Glutamatergic neuron (in vitro differentiated cells): ENCODE measurements at regions not wholly inside any gene's neighbourhood (a gene's known extent, or its start where the extent isn't known, plus 50 kb on each side); places are given as distances from the start of the nearest gene placed in this dataset.
"Not testable (repeated sequence)": the region's sequence is repeated elsewhere in the genome, so short reads cannot be mapped to it uniquely, and the experiment has no call there.

ENCODE experiments used
- DNase-seq: peaks from one replicate; pipeline ENCODE4 v3.0.0; 2022
- H3K27ac Mint-ChIP-seq: one replicate; pipeline ENCODE4 v1.8.0; 2020; ENCODE audit warnings: mild to moderate bottlenecking, mixed read lengths, inconsistent platforms; ENCODE audit not compliant: unreplicated experiment
- H3K27me3 Mint-ChIP-seq: one replicate; pipeline ENCODE4 v1.8.0; 2020; ENCODE audit warnings: mild to moderate bottlenecking, moderate library complexity, mixed read lengths, inconsistent platforms; ENCODE audit not compliant: unreplicated experiment
- H3K36me3 Mint-ChIP-seq: one replicate; pipeline ENCODE4 v1.8.0; 2020; ENCODE audit warnings: mild to moderate bottlenecking, mixed read lengths, inconsistent platforms; ENCODE audit not compliant: unreplicated experiment
- H3K4me1 Mint-ChIP-seq: one replicate; pipeline ENCODE4 v1.8.0; 2020; ENCODE audit warnings: mild to moderate bottlenecking, low read depth, mixed read lengths, inconsistent platforms; ENCODE audit not compliant: unreplicated experiment
- H3K4me3 Mint-ChIP-seq: one replicate; pipeline ENCODE4 v1.8.0; 2020; ENCODE audit warnings: mild to moderate bottlenecking, mixed read lengths, inconsistent platforms; ENCODE audit not compliant: unreplicated experiment
- H3K9me3 Mint-ChIP-seq: one replicate; pipeline ENCODE4 v1.8.0; 2020; ENCODE audit warnings: mild to moderate bottlenecking, moderate library complexity, mixed read lengths, inconsistent platforms; ENCODE audit not compliant: unreplicated experiment
- CTCF ChIP-seq: fragments of 200-600 bp; sonication (generic); IDR thresholded peaks from one replicate; pipeline ENCODE4 v1.5.0; 2021; ENCODE audit not compliant: partially characterized antibody, unreplicated experiment

DNA sequence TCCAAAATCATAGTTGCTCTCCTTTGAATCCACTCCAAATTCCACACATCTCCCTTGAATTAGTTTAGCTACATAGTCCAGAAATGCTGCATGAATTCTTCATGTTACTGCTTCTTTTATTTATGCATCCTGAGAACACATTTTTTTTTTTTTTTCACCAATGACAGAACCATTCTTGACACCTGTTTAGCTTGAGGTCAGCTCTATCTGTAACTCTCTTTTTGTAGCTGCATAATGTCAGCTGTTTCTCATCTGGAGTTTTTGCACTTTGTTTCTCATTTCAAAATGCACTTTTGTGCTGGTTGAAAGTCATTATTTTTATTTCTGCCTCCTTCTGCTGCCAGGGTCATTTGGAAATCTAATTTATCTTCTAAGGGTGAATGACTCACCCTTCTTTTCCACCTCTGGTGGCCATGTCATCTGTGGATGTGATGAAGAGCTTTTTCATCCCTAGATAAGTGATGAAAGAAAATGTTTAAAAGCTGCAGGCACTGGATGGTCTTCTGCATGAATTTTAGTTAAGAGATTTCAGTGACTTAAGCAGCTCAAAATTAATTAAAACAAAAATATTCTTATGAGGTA, 93.7 kb downstream of the JRKL start:
- no peak for DNase-seq
- H3K4me1 Mint-ChIP-seq: no peaks in the 10 kb centered on the region
- H3K27ac Mint-ChIP-seq: no peak overlapping the region
- no peaks in the 10 kb centered on the region for H3K36me3 Mint-ChIP-seq
- peaks cover 2% of the 10 kb centered on the region for H3K27me3 Mint-ChIP-seq
- H3K9me3 Mint-ChIP-seq: peaks cover 1% of the 10 kb centered on the region
- no peak for TF ChIP-seq CTCF
- no peak overlapping the region for H3K4me3 Mint-ChIP-seq

DNA sequence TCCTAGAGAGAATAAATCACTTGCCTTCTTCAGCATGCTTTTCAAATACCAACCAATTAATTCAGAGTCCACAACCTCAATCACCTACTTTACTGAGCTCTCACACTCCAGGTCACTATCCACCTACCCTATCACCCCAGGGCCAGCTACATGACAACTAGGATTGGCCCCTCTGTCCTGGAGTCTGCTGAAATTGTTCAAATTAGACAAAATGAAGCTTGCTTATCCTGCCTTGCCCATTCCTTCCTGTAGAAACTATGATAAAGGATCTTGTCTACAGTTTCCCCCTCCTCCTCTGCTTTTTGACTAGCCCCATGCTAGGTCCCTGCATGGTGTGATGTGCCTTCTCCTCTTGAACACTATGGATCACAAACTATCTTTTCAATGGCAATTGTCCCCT, 94.5 kb downstream of the JRKL start:
- Mint-ChIP-seq H3K27ac (no peak overlapping the region), H3K4me3 (no peak overlapping the region), H3K9me3 (peaks cover 1% of the 10 kb centered on the region), H3K4me1 (no peaks in the 10 kb centered on the region), H3K36me3 (no peaks in the 10 kb centered on the region), H3K27me3 (peaks cover 2% of the 10 kb centered on the region)
- TF ChIP-seq CTCF: no peak
- no peak for DNase-seq

GRCh38 chr11:96486890-96487611, 97.2 kb downstream of the JRKL start:
- H3K36me3 Mint-ChIP-seq: no peaks in the 10 kb centered on the region
- no peak for DNase-seq
- no peak overlapping the region for H3K27ac Mint-ChIP-seq
- H3K9me3 Mint-ChIP-seq: peaks cover 1% of the 10 kb centered on the region
- H3K4me1 Mint-ChIP-seq: no peaks in the 10 kb centered on the region
- peaks cover 5% of the 10 kb centered on the region for H3K27me3 Mint-ChIP-seq
- no peak for TF ChIP-seq CTCF
- H3K4me3 Mint-ChIP-seq: no peak overlapping the region

GRCh38 chr11:96488911-96489310, 99.1 kb downstream of the JRKL start:
- H3K27me3 Mint-ChIP-seq, H3K4me1 Mint-ChIP-seq, DNase-seq, H3K36me3 Mint-ChIP-seq, H3K27ac Mint-ChIP-seq, H3K9me3 Mint-ChIP-seq, H3K4me3 Mint-ChIP-seq: not testable (repeated sequence)

GRCh38 chr11:96500440-96500839, 110.6 kb downstream of the JRKL start:
- no peak for TF ChIP-seq CTCF
- Mint-ChIP-seq H3K4me1 (no peaks in the 10 kb centered on the region), H3K27ac (no peak overlapping the region), H3K9me3 (no peaks in the 10 kb centered on the region), H3K36me3 (no peaks in the 10 kb centered on the region), H3K4me3 (no peak overlapping the region), H3K27me3 (no peaks in the 10 kb centered on the region)
- no peak for DNase-seq
